ENCODE measurements at regions not wholly inside any gene's neighbourhood (a gene's known extent, or its start where the extent isn't known, plus 50 kb on each side); places are given as distances from the start of the nearest gene placed in this dataset.

GRCh38 chr2:165015052-165015642, 59.8 kb upstream of the SLC38A11 start:
- no peak overlapping the region for H3K9ac ChIP-seq (ENCODE audit: extremely low read depth, low read length, poor library complexity, severe bottlenecking)
- H3K4me1 ChIP-seq (ENCODE audit: control insufficient read depth, insufficient read depth, low read length) = no peaks in the 10 kb centered on the region
- peak; percentile 91 for DNase-seq
- H3K4me3 ChIP-seq (ENCODE audit: low read length) = no peak overlapping the region
- no peaks in the 10 kb centered on the region for H3K27me3 ChIP-seq (ENCODE audit: control insufficient read depth, insufficient read depth, low read length, poor library complexity, severe bottlenecking)
- H3K36me3 ChIP-seq (ENCODE audit: control insufficient read depth, insufficient read depth, low read length) = no peaks in the 10 kb centered on the region
- 22 to 50% methylated on average over 1 to 3 of the region's 4 CpGs for WGBS, 2 experiments (ENCODE audit: insufficient coverage in 1 of 2, insufficient read length in 1 of 2)
- H3K9me3 ChIP-seq (ENCODE audit: control insufficient read depth, low read length) = no peaks in the 10 kb centered on the region
- H3K27ac ChIP-seq (ENCODE audit: low read depth, low read length) = no peak overlapping the region
- H3K27me3 Mint-ChIP-seq (ENCODE audit: insufficient read depth) = no peaks in the 10 kb centered on the region
- TF ChIP-seq CTCF (conservative IDR thresholded peaks at IDR 0.05) = peak; percentile 93
- no peak overlapping the region for H3K27ac Mint-ChIP-seq
- H3K4me1 Mint-ChIP-seq = peaks cover 2% of the 10 kb centered on the region
- H3K4me3 Mint-ChIP-seq = no peak overlapping the region
- H3K9me3 Mint-ChIP-seq = peaks cover under 1% of the 10 kb centered on the region
- H3K36me3 Mint-ChIP-seq (ENCODE audit: low read depth) = no peaks in the 10 kb centered on the region

DNA sequence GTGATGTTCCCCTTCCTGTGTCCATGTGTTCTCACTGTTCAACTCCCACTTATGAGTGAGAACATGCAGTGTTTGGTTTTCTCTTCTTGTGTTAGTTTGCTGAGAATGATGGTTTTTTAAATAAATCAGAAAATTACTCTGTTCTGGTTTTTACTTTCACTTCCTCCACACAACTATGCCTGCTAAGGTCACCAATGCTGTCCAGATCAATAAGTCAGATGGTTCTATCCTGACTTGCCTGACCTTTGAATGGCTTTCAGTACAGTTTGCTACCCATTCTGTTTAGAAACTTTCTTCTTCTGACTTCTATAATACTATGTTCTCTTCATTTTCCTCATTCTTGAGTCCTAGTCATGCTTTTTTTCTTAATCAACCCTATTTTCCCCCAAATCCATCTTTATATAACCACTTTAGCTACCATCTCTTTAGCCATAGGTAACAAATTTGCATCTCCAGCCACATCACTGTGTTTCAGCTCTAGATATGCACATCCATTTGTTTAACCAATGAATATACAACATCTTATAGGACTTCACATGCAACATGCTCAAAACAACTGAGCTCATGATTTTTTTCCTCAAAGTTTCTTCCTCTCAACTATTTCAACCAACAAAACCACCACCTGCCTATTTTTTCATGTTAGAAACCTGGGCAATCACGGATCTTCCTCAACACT, 58.8 kb upstream of the SLC38A11 start:
- Mint-ChIP-seq H3K36me3 (ENCODE audit: low read depth) (no peaks in the 10 kb centered on the region), H3K27me3 (ENCODE audit: insufficient read depth) (no peaks in the 10 kb centered on the region), H3K4me3 (no peak overlapping the region), H3K9me3 (no peaks in the 10 kb centered on the region), H3K27ac (no peak overlapping the region), H3K4me1 (peaks cover 2% of the 10 kb centered on the region)
- WGBS, 2 experiments (ENCODE audit: insufficient coverage in 1 of 2, insufficient read length in 1 of 2) = 86 to 91% methylated on average over 1 of the region's 1 CpG
- DNase-seq = no peak
- Histone ChIP-seq H3K9me3 (ENCODE audit: control insufficient read depth, low read length) (no peaks in the 10 kb centered on the region), H3K4me3 (ENCODE audit: low read length) (no peak overlapping the region), H3K27me3 (ENCODE audit: control insufficient read depth, insufficient read depth, low read length, poor library complexity, severe bottlenecking) (no peaks in the 10 kb centered on the region), H3K4me1 (ENCODE audit: control insufficient read depth, insufficient read depth, low read length) (no peaks in the 10 kb centered on the region), H3K36me3 (ENCODE audit: control insufficient read depth, insufficient read depth, low read length) (no peaks in the 10 kb centered on the region), H3K27ac (ENCODE audit: low read depth, low read length) (no peak overlapping the region), H3K9ac (ENCODE audit: extremely low read depth, low read length, poor library complexity, severe bottlenecking) (no peak overlapping the region)
- TF ChIP-seq CTCF (conservative IDR thresholded peaks at IDR 0.05) = no peak

DNA sequence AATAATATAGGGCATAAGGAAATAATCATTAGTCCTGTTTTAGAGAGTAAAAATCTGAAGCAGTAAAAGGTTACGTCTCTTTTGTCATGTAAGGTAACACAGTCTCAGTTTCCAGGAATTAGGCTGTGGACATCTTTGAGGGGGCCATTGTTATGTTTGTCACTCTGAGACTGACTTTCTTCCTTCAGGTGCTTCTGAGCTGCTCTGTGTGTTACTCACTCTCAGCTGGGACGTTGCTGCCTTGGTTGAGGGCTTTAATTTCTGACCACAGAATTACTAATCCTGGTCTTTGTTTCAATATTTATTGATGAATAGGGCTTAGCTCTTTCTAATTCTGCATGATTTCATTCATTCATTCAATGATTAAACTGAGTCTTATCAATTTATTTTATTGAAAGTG, 55.9 kb upstream of the SLC38A11 start:
- no peaks in the 10 kb centered on the region for H3K9me3 Mint-ChIP-seq
- no peak overlapping the region for H3K4me3 ChIP-seq (ENCODE audit: low read length)
- H3K36me3 ChIP-seq (ENCODE audit: control insufficient read depth, insufficient read depth, low read length) = no peaks in the 10 kb centered on the region
- TF ChIP-seq CTCF (conservative IDR thresholded peaks at IDR 0.05) = no peak
- H3K27me3 ChIP-seq (ENCODE audit: control insufficient read depth, insufficient read depth, low read length, poor library complexity, severe bottlenecking) = no peaks in the 10 kb centered on the region
- H3K36me3 Mint-ChIP-seq (ENCODE audit: low read depth) = no peaks in the 10 kb centered on the region
- no peak overlapping the region for H3K27ac Mint-ChIP-seq
- H3K9me3 ChIP-seq (ENCODE audit: control insufficient read depth, low read length) = no peaks in the 10 kb centered on the region
- H3K4me3 Mint-ChIP-seq = no peak overlapping the region
- no peak overlapping the region for H3K9ac ChIP-seq (ENCODE audit: extremely low read depth, low read length, poor library complexity, severe bottlenecking)
- no peaks in the 10 kb centered on the region for H3K4me1 ChIP-seq (ENCODE audit: control insufficient read depth, insufficient read depth, low read length)
- no peaks in the 10 kb centered on the region for H3K4me1 Mint-ChIP-seq
- H3K27ac ChIP-seq (ENCODE audit: low read depth, low read length) = no peak overlapping the region
- no peak for DNase-seq
- H3K27me3 Mint-ChIP-seq (ENCODE audit: insufficient read depth) = no peaks in the 10 kb centered on the region
- WGBS, 2 experiments (ENCODE audit: insufficient coverage in 1 of 2, insufficient read length in 1 of 2) = 67 to 100% methylated on average over 1 to 2 of the region's 2 CpGs

All from endodermal cell (in vitro differentiated cells).